GM12891 (cell line): ENCODE measurements at regions not wholly inside any gene's neighbourhood (a gene's known extent, or its start where the extent isn't known, plus 50 kb on each side); places are given as distances from the start of the nearest gene placed in this dataset.

ENCODE experiments used
- DNase-seq: peaks from one replicate; pipeline ENCODE4 v3.0.0; 2011; ENCODE audit warnings: low spot score; ENCODE audit not compliant: insufficient read length
- FAIRE-seq: peaks from 2 replicates; lab custom pipeline; 2011; peaks lifted over from hg19 to GRCh38; lab: Jason Lieb, UNC
- PAX5 ChIP-seq: IDR thresholded peaks from 2 replicates; pipeline ENCODE4 v1.6.1; 2011; ENCODE audit warnings: low read length, moderate library complexity, mild to moderate bottlenecking; ENCODE audit not compliant: insufficient read depth, severe bottlenecking
- POLR2A ChIP-seq: IDR thresholded peaks from 2 replicates; pipeline ENCODE4 v1.6.1; 2011; ENCODE audit warnings: low read depth, low read length, control low read depth
- POLR2AphosphoS5 ChIP-seq: IDR thresholded peaks from 2 replicates; pipeline ENCODE4 v1.6.1; 2011; ENCODE audit warnings: low read depth, low read length, control low read depth
- POU2F2 ChIP-seq: IDR thresholded peaks from 2 replicates; pipeline ENCODE4 v1.6.1; 2011; ENCODE audit warnings: low read depth, mild to moderate bottlenecking, control low read depth, low read length, moderate library complexity
- SPI1 ChIP-seq: IDR thresholded peaks from 2 replicates; pipeline ENCODE4 v1.6.1; 2011; ENCODE audit warnings: low read depth, low read length, control low read depth
- TAF1 ChIP-seq: IDR thresholded peaks from 2 replicates; pipeline ENCODE4 v1.6.1; 2011; ENCODE audit warnings: low read depth, low read length, control low read depth

- no peak for TF ChIP-seq TAF1
- TF ChIP-seq POU2F2, result no peak
- TF ChIP-seq PAX5, result no peak
- no peak for TF ChIP-seq POLR2A
- TF ChIP-seq SPI1, result no peak
- no peak for TF ChIP-seq POLR2AphosphoS5
- DNase-seq (no peak), FAIRE-seq (no peak)
These were observed 66.2 kb upstream of the PCBD1 start for GRCh38 chr10:70954381-70955176.

DNA sequence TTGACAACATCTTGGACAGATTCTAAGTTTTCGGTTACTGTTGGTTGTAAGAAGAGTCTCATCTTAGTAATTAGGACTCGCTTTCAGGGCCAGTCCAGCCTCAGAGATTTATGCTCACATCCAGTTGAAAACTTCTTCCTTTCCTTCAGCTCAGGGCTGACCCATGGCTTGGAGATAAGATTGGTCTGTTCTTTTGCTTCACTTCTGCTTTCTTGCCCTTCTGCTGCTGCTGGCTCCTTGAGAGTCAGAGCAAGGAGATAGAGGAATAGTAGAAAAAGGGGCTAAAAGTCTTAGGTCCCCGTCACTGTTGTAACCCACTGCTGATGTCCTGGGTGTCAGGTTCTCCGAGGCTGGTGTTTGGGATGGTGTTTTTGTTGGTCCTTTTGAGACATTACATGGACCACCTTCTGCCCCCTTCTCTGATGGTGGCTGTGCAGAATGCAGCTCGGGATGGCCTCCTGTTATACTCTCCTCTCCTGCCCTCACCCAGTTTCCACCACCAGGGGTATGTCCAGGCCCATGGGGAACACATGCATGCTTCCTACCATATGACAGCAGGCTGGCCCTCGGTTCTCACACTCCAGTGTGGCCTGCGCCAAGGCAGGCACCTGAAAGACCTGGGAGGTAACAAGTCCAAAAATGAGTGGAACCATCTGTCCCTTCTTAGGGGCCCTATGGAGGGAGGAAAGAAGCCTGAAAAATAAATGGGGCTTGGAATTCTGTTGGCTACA is 67.8 kb upstream of the PCBD1 start:
- no peak for FAIRE-seq
- no peak for DNase-seq

GRCh38 chr10:70958396-70958795 is 70.0 kb upstream of the PCBD1 start:
- DNase-seq (no peak), FAIRE-seq (no peak)
- no peak for TF ChIP-seq SPI1
- no peak for TF ChIP-seq POU2F2
- TF ChIP-seq POLR2AphosphoS5, result no peak
- no peak for TF ChIP-seq PAX5
- TF ChIP-seq POLR2A, result no peak

More for the DNA sequence above, 67.8 kb upstream of the PCBD1 start:
- TF ChIP-seq PAX5, result no peak
- peak; percentile 34; the same call in 1 of the 2 replicates for TF ChIP-seq SPI1

- no peak for TF ChIP-seq SPI1
- TF ChIP-seq POU2F2, result no peak
- TF ChIP-seq PAX5, result no peak
- no peak for TF ChIP-seq POLR2AphosphoS5
- no peak for TF ChIP-seq POLR2A
- no peak for TF ChIP-seq TAF1
- no peak for DNase-seq
- FAIRE-seq, result peak; percentile 75
These were observed 72.0 kb upstream of the PCBD1 start for GRCh38 chr10:70960316-70960715.

DNA sequence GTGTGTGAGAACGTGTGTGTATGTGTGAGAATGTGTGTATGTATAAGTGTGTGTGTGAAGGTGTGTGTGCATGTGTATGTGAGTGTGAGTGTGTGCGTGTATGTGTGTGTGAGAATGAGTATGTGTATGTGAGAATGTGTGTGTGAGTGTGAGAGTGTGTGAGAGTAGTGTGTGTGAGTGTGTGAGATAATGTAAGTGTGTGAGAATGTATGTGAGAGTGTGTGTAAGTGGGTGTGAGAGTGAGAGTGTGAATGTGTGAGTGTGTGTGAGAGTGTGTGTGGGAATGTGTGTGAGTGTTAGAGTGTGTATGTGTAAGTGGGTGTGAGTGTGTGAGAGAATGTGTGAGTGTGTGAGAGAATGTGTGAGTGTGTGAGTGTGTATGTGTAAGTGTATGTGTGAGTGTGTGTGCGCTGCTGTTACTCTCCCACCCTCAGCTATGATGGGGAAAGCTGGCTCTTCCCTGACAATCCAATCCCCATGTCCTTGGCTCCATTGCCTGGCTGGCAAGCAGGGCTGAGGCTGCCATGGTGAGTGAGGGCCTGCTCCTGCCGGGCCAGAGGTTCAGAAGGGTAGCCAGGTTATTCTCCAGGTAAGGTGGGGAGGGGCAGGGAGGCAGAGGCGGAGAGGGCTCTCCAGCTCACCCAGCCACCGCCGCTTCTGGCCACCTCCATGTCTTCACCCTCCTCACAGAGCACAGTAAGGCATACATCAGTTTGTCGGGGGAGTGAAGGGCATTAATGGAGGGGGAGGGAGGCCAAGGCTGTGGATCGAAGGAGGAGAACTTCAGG is 72.6 kb upstream of the PCBD1 start:
- FAIRE-seq, result no peak
- TF ChIP-seq POLR2A, result no peak
- no peak for TF ChIP-seq POLR2AphosphoS5
- no peak for TF ChIP-seq SPI1
- TF ChIP-seq TAF1, result no peak
- TF ChIP-seq PAX5, result no peak
- TF ChIP-seq POU2F2, result no peak

DNA sequence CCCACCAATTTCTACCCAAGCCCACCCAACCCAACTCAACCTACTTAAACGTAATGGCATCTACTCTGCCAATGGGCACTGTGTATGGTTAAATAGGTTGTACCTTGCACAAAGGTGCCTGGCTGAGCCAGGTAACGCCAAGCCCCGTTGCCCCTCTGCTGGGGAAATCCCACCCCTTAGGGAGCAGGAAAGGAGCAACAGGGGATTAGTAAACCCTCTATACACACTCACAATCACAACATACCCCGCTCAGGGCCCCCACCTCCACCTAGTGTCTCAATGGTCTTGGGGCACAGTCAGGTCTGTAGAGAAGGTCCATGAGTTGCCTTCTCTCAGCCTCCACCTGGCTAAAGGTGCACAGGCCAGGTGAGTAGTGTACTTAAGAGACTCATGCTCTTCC is 74.3 kb upstream of the PCBD1 start:
- no peak for FAIRE-seq
- DNase-seq, result no peak
- no peak for TF ChIP-seq POU2F2
- TF ChIP-seq POLR2AphosphoS5, result no peak

More for the DNA sequence above, 72.6 kb upstream of the PCBD1 start:
- no peak for DNase-seq

- DNase-seq (no peak), FAIRE-seq (no peak)
- TF ChIP-seq POU2F2 (no peak), TAF1 (no peak), POLR2A (no peak), PAX5 (no peak), SPI1 (no peak), POLR2AphosphoS5 (no peak)
These were observed 74.9 kb upstream of the PCBD1 start for GRCh38 chr10:70963271-70963670.

GRCh38 chr10:70964245-70964644 is 75.9 kb upstream of the PCBD1 start:
- DNase-seq (no peak), FAIRE-seq (no peak)
- no peak for TF ChIP-seq TAF1
- no peak for TF ChIP-seq PAX5
- no peak for TF ChIP-seq POU2F2
- TF ChIP-seq POLR2AphosphoS5, result no peak
- TF ChIP-seq SPI1, result no peak
- no peak for TF ChIP-seq POLR2A

DNA sequence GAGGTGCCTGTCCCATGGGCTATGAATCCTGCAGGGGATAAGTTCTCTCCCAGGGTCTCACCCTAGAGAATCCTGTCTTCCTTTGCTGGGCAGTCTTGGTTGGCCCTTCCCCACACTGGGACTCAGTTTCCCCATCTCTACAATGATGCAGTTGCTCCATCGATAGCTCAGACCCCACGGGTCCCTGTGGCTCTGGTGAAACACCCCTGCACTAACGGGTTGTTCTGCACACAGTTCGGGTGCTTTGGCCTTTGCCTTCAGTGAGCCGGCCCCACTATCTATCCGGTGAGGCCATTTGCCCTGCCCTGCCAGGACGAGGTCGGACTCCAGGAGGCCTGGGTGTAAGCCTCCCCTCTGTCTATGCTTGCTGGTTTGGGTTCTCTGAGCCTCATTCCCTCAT is 76.5 kb upstream of the PCBD1 start:
- TF ChIP-seq POU2F2, result no peak
- TF ChIP-seq PAX5, result no peak
- no peak for TF ChIP-seq POLR2A
- TF ChIP-seq TAF1, result no peak
- TF ChIP-seq POLR2AphosphoS5, result no peak
- TF ChIP-seq SPI1, result no peak
- DNase-seq (no peak), FAIRE-seq (no peak)
